Umbilical cord (tissue), 1 donor: ENCODE measurements at regions not wholly inside any gene's neighbourhood (a gene's known extent, or its start where the extent isn't known, plus 50 kb on each side); places are given as distances from the start of the nearest gene placed in this dataset.
"Not testable (repeated sequence)": the region's sequence is repeated elsewhere in the genome, so short reads cannot be mapped to it uniquely, and the experiment has no call there.

Experiments used
- DNase-seq: peaks from one replicate; pipeline ENCODE4 v3.0.0-alpha.2; 2015; ENCODE audit warnings: low spot score

- DNase-seq: no peak
Measured at GRCh38 chr1:5686925-5687706, 305.1 kb downstream of the NPHP4 start.

- DNase-seq: no peak
Measured at GRCh38 chr1:5686195-5686594, 306.0 kb downstream of the NPHP4 start.

DNA sequence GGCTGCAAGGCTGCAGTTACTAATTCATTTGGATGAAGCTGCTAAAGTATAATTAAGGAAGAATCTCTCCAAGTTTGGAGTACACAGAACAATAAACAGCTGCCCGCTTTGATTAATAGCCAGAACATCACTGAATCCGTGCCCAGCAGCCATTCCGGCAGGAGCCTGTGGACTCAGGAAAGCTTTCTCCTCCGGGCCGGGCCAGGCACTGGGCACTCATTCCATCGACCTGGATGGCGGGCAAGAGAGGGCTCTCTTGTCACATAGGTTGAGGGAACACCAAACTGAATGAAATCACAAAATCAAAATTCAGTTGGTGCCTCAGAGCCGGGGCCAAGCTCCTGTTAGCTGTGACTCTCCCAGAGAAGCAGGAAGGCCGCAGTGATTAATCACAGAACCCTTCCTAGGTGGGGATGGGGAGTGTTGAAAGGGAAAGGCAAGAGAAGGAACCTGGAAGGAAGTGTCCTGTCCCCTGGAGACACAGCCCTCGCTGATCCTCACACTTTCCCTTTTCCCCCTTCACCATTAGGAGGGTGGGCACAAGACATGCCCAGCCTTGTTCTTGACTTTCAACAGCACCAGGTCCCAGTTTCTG is 306.7 kb downstream of the NPHP4 start:
- no peak for DNase-seq

GRCh38 chr1:5684791-5685190 is 307.4 kb downstream of the NPHP4 start:
- DNase-seq: no peak

DNA sequence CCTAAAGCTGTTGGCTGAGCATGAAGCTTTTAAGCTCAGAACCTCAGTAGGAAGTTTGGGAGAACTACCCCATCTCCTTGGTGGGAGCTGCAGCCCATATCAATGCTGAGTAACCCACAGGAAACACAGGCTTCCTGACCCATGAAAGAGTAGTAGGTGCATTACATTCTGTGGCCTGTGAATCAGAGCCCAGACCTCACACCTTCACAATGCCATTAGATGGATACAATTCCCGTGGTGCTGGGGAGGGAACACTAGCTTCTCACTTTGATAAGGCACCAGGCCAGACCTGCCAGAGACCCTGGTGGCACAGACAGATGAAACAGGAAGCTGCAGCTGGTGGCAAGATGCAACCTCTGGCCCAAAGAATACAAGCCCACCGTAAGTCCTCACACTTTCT is 308.8 kb downstream of the NPHP4 start:
- DNase-seq: no peak

GRCh38 chr1:5682626-5683225 is 309.5 kb downstream of the NPHP4 start:
- no peak for DNase-seq

DNA sequence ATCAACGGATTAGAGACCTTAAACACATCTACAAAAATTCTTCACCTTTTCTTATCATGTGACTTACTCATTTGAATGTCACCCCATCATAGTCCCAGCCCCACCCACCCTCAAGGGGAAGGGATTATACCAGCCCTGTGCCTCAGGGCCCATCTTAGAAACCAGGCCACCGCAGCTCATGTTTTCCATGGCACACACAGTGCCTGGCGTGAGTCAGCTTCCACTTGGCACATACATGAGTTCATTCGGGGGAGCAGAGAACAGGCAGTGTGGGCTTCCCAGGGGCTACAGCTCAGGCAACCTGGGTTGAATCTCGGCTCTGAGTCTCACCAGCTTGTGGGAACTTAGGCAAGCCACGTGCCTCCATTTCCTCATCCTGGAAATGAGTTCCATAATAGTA is 310.6 kb downstream of the NPHP4 start:
- no peak for DNase-seq

DNA sequence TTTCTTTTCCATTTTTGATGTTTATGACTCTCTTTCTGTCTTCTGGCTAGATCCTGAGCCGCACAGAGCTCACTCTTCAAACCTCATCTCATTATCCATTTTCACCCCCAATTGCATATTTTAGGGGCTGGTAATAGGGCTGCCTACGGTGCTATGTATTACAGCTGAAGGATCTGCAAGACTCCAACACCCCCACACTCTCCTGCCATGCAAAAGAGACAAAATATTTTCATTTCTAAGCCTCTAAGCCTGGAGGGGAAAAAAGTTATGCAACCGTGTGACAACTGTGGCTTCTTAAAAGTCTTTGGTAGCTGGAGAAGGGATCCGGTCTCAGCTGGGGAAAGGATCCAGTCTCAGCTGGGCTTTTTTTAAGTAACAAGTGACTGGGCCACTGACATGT is 311.6 kb downstream of the NPHP4 start:
- DNase-seq: no peak

DNA sequence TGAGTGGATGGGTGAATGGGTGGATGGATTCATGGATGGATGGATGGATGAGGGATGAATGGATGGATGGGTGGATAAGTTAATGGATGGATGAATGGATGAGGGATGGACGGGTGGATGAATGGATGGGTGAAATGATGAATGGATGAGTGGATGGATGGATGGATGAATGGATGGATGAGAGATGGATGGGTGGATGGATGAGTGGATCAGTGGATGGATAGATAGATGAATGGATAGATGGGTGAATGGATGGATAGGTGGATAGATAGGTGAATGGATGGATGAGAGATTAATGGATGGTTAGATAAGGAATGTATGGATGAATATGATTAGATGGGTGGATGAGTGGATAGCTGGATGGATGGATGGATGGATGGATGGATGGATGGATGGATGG is 313.5 kb downstream of the NPHP4 start:
- DNase-seq: no peak

GRCh38 chr1:5672355-5672754 is 319.9 kb downstream of the NPHP4 start:
- not testable (repeated sequence) for DNase-seq

GRCh38 chr1:5670590-5671350 is 321.5 kb downstream of the NPHP4 start:
- DNase-seq: no peak

- DNase-seq: no peak
Measured at GRCh38 chr1:5667513-5668325, 324.5 kb downstream of the NPHP4 start.

- no peak for DNase-seq
Measured at GRCh38 chr1:5664906-5665875, 327.0 kb downstream of the NPHP4 start.

GRCh38 chr1:5664081-5664768 is 328.0 kb downstream of the NPHP4 start:
- no peak for DNase-seq

- no peak for DNase-seq
Measured at GRCh38 chr1:5662744-5663126, 329.5 kb downstream of the NPHP4 start.

- DNase-seq: no peak
Measured at GRCh38 chr1:5662086-5662743, 330.0 kb downstream of the NPHP4 start.

- no peak for DNase-seq
Measured at GRCh38 chr1:5661196-5662085, 330.8 kb downstream of the NPHP4 start.
